SK-N-SH (cell line): ENCODE measurements at regions not wholly inside any gene's neighbourhood (a gene's known extent, or its start where the extent isn't known, plus 50 kb on each side); places are given as distances from the start of the nearest gene placed in this dataset.

Source experiments
- MXI1 ChIP-seq: IDR thresholded peaks from 2 replicates; pipeline ENCODE4 v1.6.1; 2012; ENCODE audit warnings: mild to moderate bottlenecking, low read depth, low read length, improper control_type of control experiment
- SIN3A ChIP-seq: IDR thresholded peaks from 2 replicates; pipeline ENCODE4 v1.6.1; 2012; ENCODE audit warnings: low read depth, mild to moderate bottlenecking, low read length, moderate library complexity, borderline replicate concordance
- YY1 ChIP-seq: IDR thresholded peaks from 2 replicates; pipeline ENCODE4 v1.4.0; 2012; ENCODE audit warnings: low read depth, mild to moderate bottlenecking
- TF ChIP-seq, protein P1 (sequence below): fragments of 200-600 bp; sonication (generic); IDR thresholded peaks from 2 replicates; pipeline ENCODE4 v1.6.1; 2017; ENCODE audit warnings: antibody characterized with exemption, mild to moderate bottlenecking, moderate library complexity
- TF ChIP-seq, protein P2 (sequence below): IDR thresholded peaks from 2 replicates; pipeline ENCODE4 v1.6.1; 2012; ENCODE audit warnings: mild to moderate bottlenecking, low read depth, low read length, moderate library complexity

DNA sequence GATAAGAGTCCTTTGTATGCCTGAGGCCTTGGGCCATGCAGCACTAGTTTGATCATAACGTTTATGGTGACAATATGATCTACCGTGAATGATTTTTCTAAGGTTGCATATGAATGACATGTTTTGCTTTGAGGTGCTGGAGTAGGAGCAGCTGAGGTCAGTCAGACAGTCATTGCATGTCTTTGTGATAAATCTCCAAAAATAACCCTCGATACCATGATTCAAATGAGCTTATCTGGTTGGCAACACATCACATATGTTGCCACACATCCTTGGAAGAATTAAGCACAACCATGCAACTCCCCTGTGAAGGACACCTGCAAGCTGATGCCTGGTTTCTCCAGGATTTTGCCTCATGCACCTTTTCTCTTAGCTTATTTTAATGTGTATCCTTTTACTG lies 394.5 kb downstream of the LTN1 start:
- TF ChIP-seq, protein P1, sequence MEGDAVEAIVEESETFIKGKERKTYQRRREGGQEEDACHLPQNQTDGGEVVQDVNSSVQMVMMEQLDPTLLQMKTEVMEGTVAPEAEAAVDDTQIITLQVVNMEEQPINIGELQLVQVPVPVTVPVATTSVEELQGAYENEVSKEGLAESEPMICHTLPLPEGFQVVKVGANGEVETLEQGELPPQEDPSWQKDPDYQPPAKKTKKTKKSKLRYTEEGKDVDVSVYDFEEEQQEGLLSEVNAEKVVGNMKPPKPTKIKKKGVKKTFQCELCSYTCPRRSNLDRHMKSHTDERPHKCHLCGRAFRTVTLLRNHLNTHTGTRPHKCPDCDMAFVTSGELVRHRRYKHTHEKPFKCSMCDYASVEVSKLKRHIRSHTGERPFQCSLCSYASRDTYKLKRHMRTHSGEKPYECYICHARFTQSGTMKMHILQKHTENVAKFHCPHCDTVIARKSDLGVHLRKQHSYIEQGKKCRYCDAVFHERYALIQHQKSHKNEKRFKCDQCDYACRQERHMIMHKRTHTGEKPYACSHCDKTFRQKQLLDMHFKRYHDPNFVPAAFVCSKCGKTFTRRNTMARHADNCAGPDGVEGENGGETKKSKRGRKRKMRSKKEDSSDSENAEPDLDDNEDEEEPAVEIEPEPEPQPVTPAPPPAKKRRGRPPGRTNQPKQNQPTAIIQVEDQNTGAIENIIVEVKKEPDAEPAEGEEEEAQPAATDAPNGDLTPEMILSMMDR: no peak
- no peak for TF ChIP-seq MXI1
- TF ChIP-seq SIN3A: no peak
- TF ChIP-seq YY1: no peak
- TF ChIP-seq, protein P2, sequence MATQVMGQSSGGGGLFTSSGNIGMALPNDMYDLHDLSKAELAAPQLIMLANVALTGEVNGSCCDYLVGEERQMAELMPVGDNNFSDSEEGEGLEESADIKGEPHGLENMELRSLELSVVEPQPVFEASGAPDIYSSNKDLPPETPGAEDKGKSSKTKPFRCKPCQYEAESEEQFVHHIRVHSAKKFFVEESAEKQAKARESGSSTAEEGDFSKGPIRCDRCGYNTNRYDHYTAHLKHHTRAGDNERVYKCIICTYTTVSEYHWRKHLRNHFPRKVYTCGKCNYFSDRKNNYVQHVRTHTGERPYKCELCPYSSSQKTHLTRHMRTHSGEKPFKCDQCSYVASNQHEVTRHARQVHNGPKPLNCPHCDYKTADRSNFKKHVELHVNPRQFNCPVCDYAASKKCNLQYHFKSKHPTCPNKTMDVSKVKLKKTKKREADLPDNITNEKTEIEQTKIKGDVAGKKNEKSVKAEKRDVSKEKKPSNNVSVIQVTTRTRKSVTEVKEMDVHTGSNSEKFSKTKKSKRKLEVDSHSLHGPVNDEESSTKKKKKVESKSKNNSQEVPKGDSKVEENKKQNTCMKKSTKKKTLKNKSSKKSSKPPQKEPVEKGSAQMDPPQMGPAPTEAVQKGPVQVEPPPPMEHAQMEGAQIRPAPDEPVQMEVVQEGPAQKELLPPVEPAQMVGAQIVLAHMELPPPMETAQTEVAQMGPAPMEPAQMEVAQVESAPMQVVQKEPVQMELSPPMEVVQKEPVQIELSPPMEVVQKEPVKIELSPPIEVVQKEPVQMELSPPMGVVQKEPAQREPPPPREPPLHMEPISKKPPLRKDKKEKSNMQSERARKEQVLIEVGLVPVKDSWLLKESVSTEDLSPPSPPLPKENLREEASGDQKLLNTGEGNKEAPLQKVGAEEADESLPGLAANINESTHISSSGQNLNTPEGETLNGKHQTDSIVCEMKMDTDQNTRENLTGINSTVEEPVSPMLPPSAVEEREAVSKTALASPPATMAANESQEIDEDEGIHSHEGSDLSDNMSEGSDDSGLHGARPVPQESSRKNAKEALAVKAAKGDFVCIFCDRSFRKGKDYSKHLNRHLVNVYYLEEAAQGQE: no peak
